Naive thymus-derived CD4-positive, alpha-beta T cell (primary cell): ENCODE measurements at regions not wholly inside any gene's neighbourhood (a gene's known extent, or its start where the extent isn't known, plus 50 kb on each side); places are given as distances from the start of the nearest gene placed in this dataset.
"Not testable (repeated sequence)": the region's sequence is repeated elsewhere in the genome, so short reads cannot be mapped to it uniquely, and the experiment has no call there.

Experiments used
- ATAC-seq: fragments of 150-1000 bp; cut with Tn5 transposase; 2 replicates; pipeline ENCODE4 v1.10.0; 2021; ENCODE audit warnings: mild to moderate bottlenecking, moderate library complexity
- CTCF ChIA-PET: fragments of 350-600 bp; sonication (Branson Sonifier 250); formaldehyde crosslinking; loops from one replicate; lab custom pipeline; 2021; ENCODE audit warnings: antibody characterized with exemption; lab: Charles Lee
- POLR2A ChIA-PET: fragments of 350-600 bp; sonication (Branson Sonifier 250); formaldehyde crosslinking; loops from one replicate; lab custom pipeline; 2021; ENCODE audit warnings: antibody characterized with exemption, inconsistent platforms; lab: Charles Lee
- DNase-seq, 9 donors: peaks; one replicate each; pipeline versions ENCODE4 v3.0.0 to v3.0.0-alpha.2; 2020 to 2022; ENCODE audit warnings: mixed read lengths in 1 of 9
- H3K27ac ChIP-seq: one replicate; pipeline ENCODE4 v1.7.0; 2013; ENCODE audit warnings: mild to moderate bottlenecking, low read depth, low read length, moderate library complexity
- H3K27me3 ChIP-seq, 2 donors: one replicate each; pipeline ENCODE4 v1.7.0; 2013; ENCODE audit warnings: low read length in 2 of 2, mild to moderate bottlenecking in 2 of 2, moderate library complexity in 2 of 2; ENCODE audit not compliant: control insufficient read depth in 2 of 2, insufficient read depth in 2 of 2
- H3K36me3 ChIP-seq, 3 experiments: 1 replicate in 2 of 3; 2 replicates in 1 of 3; pipeline ENCODE4 v1.7.0; 2013; ENCODE audit warnings: low read length in 3 of 3, mild to moderate bottlenecking in 3 of 3, moderate library complexity in 1 of 3; ENCODE audit not compliant: insufficient read depth in 3 of 3, control insufficient read depth in 2 of 3
- H3K4me1 ChIP-seq, 2 donors: one replicate each; pipeline ENCODE4 v1.7.0; 2013; ENCODE audit warnings: low read length in 2 of 2, mild to moderate bottlenecking in 2 of 2, moderate library complexity in 1 of 2; ENCODE audit not compliant: control insufficient read depth in 2 of 2, insufficient read depth in 2 of 2
- H3K4me3 ChIP-seq: 2 replicates; pipeline ENCODE4 v1.7.0; 2013; ENCODE audit warnings: mild to moderate bottlenecking, low read length
- H3K9me3 ChIP-seq, 3 experiments: 1 replicate in 2 of 3; 2 replicates in 1 of 3; pipeline ENCODE4 v1.7.0; 2013; ENCODE audit warnings: low read length in 3 of 3; ENCODE audit not compliant: control insufficient read depth in 2 of 3
- H3K27ac Mint-ChIP-seq, 9 donors: one replicate each; pipeline ENCODE4 v1.8.0; 2020 to 2022; ENCODE audit warnings: mixed read lengths in 9 of 9, mild to moderate bottlenecking in 8 of 9, moderate library complexity in 5 of 9, inconsistent platforms in 2 of 9
- H3K27me3 Mint-ChIP-seq, 5 donors: one replicate each; pipeline ENCODE4 v1.8.0; 2021 to 2022; ENCODE audit warnings: mixed read lengths in 5 of 5, mild to moderate bottlenecking in 1 of 5
- H3K36me3 Mint-ChIP-seq, 5 donors: one replicate each; pipeline ENCODE4 v1.8.0; 2020 to 2022; ENCODE audit warnings: mixed read lengths in 5 of 5, mild to moderate bottlenecking in 3 of 5, inconsistent platforms in 1 of 5
- H3K4me1 Mint-ChIP-seq, 7 donors: one replicate each; pipeline ENCODE4 v1.8.0; 2020 to 2022; ENCODE audit warnings: mixed read lengths in 7 of 7, mild to moderate bottlenecking in 3 of 7, inconsistent platforms in 1 of 7
- H3K4me3 Mint-ChIP-seq, 10 donors: one replicate each; pipeline ENCODE4 v1.8.0; 2020 to 2022; ENCODE audit warnings: mild to moderate bottlenecking in 10 of 10, mixed read lengths in 10 of 10, moderate library complexity in 6 of 10, inconsistent platforms in 2 of 10
- H3K9me3 Mint-ChIP-seq, 11 donors: one replicate each; pipeline ENCODE4 v1.8.0; 2020 to 2022; ENCODE audit warnings: mixed read lengths in 11 of 11, mild to moderate bottlenecking in 4 of 11, inconsistent platforms in 1 of 11, moderate library complexity in 1 of 11
- intact Hi-C, 2 donors: fragments of 100-400 bp; cut with micrococcal nuclease; formaldehyde crosslinking; loops; one replicate each; pipeline ENCODE4 v1.15.1; 2023

DNA sequence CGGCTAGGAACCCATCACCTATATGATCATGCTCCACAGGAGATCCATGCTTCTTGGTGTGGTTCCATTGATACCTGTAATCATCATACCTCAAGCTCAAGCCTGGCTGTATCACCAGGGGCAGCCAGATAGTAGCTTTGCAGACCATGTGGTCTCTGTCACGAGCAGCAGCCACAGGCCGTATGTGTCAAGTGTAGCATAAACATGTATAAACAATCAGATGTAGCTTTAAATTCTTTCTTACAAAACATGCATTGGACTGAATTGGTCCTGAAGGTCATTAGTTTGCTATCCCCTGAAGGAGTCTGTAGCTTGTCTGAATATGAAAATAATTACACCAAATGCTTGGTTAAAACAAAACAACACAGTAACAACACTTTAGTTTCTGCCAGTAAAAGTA lies 1223.2 kb upstream of the TMEM132C start:
- H3K27ac ChIP-seq = no peak overlapping the region
- H3K27me3 Mint-ChIP-seq = peaks cover 0 to 20% (median 6%) of the 10 kb centered on the region in 5 donors
- no peak overlapping the region for H3K4me3 Mint-ChIP-seq
- no peaks in the 10 kb centered on the region for H3K36me3 Mint-ChIP-seq
- POLR2A ChIA-PET = no interaction called here
- intact Hi-C loops = no loop called here
- H3K4me1 Mint-ChIP-seq = peaks cover 0 to 3% (median 0%) of the 10 kb centered on the region in 7 donors
- H3K9me3 Mint-ChIP-seq = peaks cover 0 to 9% (median 2%) of the 10 kb centered on the region in 11 donors
- H3K27me3 ChIP-seq = no peaks in the 10 kb centered on the region
- no peak for ATAC-seq
- no peak overlapping the region for H3K27ac Mint-ChIP-seq
- no peaks in the 10 kb centered on the region for H3K36me3 ChIP-seq
- no peaks in the 10 kb centered on the region for H3K9me3 ChIP-seq
- H3K4me1 ChIP-seq = no peaks in the 10 kb centered on the region
- CTCF ChIA-PET = no interaction called here
- no peak overlapping the region for H3K4me3 ChIP-seq
- no peak for DNase-seq

DNA sequence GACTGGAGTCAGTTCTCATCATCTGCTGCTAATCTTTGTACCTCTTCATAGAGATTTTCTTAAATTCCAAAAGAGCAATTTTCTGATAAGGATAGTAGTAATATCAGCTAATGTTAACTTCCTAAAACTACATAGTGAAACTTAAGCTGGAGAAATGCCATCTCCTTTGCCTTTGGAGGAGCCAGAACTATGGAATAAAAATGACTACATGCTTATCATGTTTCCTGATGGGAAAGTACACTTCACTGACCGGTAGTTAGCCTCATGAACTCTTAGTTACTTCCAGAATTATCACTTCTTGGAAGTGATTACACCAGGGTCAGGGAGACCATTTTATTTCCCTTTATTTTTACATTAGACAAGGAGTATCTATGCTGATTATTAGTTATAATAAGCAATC lies 1222.1 kb upstream of the TMEM132C start:
- Histone ChIP-seq H3K4me1 (no peaks in the 10 kb centered on the region), H3K27me3 (no peaks in the 10 kb centered on the region), H3K9me3 (no peaks in the 10 kb centered on the region), H3K36me3 (no peaks in the 10 kb centered on the region), H3K4me3 (no peak overlapping the region), H3K27ac (no peak overlapping the region)
- POLR2A ChIA-PET = no interaction called here
- Mint-ChIP-seq H3K9me3 (peaks cover 0 to 9% (median 3%) of the 10 kb centered on the region in 11 donors), H3K36me3 (no peaks in the 10 kb centered on the region), H3K4me3 (no peak overlapping the region), H3K27me3 (peaks cover 0 to 16% (median 6%) of the 10 kb centered on the region in 5 donors), H3K27ac (no peak overlapping the region), H3K4me1 (peaks cover 0 to 3% (median 0%) of the 10 kb centered on the region in 7 donors)
- ATAC-seq (no peak), DNase-seq (no peak)
- CTCF ChIA-PET = no interaction called here
- intact Hi-C loops = no loop called here

DNA sequence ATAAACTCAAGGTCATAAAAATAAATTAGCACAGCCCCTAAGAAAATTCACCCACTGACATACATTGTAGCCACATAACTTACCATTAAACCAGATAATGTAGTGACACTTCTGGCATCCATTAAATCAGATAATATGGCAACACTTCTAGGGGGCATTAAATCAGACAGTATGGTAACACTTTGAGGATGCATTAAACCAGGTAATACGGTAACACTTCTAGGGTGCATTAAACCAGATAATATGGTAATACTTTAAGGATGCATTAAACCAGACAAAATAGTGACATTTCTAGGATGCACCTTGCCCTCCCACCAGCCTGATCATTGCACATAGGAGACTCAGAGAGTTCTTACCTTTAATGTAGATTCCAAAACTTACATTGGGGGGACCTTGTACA lies 1220.5 kb upstream of the TMEM132C start:
- DNase-seq = no peak
- H3K4me1 ChIP-seq = no peaks in the 10 kb centered on the region
- ChIA-PET POLR2A (no interaction called here), CTCF (no interaction called here)
- H3K27ac Mint-ChIP-seq = no peak overlapping the region
- peaks cover 0 to 13% (median 6%) of the 10 kb centered on the region in 5 donors for H3K27me3 Mint-ChIP-seq
- intact Hi-C loops = no loop called here
- H3K36me3 ChIP-seq = no peaks in the 10 kb centered on the region
- ATAC-seq = no peak
- H3K36me3 Mint-ChIP-seq = no peaks in the 10 kb centered on the region
- H3K27ac ChIP-seq = no peak overlapping the region
- no peaks in the 10 kb centered on the region for H3K27me3 ChIP-seq
- H3K9me3 Mint-ChIP-seq = peaks cover 0 to 9% (median 3%) of the 10 kb centered on the region in 11 donors
- no peaks in the 10 kb centered on the region for H3K9me3 ChIP-seq
- H3K4me3 ChIP-seq = no peak overlapping the region
- no peak overlapping the region for H3K4me3 Mint-ChIP-seq
- peaks cover 0 to 3% (median 0%) of the 10 kb centered on the region in 7 donors for H3K4me1 Mint-ChIP-seq

DNA sequence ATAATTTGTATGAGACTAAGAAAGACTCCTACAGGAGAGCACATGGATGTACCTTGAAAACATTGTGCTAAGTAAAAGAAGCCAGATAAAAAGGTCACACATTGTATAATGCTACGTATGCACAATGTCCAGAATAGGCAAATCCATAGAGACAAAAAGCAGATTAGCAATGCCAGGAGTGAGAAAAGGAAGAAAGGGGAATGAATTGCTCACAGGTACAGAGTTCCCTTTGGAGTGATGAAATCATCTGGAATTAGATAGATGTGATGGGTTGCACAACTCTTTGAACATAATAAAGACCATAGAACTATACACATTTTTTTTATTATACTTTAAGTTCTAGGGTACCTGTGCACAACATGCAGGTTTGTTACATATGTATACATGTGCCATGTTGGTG lies 1218.9 kb upstream of the TMEM132C start:
- CTCF ChIA-PET = no interaction called here
- Mint-ChIP-seq H3K9me3 (peaks cover 0 to 9% (median 2%) of the 10 kb centered on the region in 11 donors), H3K27me3 (peaks cover 0 to 4% (median 4%) of the 10 kb centered on the region in 5 donors), H3K27ac (no peak overlapping the region), H3K4me1 (peaks cover 0 to 2% (median 0%) of the 10 kb centered on the region in 7 donors), H3K4me3 (no peak overlapping the region), H3K36me3 (no peaks in the 10 kb centered on the region)
- Histone ChIP-seq H3K4me3 (no peak overlapping the region), H3K36me3 (no peaks in the 10 kb centered on the region), H3K9me3 (no peaks in the 10 kb centered on the region), H3K27ac (no peak overlapping the region), H3K27me3 (no peaks in the 10 kb centered on the region), H3K4me1 (no peaks in the 10 kb centered on the region)
- intact Hi-C loops = no loop called here
- DNase-seq (no peak), ATAC-seq (no peak)
- POLR2A ChIA-PET = no interaction called here

DNA sequence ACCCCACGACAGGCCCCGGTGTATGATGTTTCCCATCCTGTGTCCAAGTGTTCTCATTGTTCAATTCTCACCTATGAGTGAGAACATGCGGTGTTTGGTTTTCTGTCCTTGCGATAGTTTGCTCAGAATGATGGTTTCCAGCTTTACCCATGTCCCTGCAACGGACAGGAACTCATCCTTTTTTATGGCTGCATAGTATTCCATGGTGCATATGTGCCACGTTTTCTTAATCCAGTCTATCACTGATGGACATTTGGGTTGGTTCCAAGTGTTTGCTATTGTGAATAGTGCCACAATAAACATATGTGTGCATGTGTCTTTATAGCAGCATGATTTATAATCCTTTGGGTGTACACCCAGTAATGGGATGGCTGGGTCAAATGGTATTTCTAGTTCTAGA lies 1218.4 kb upstream of the TMEM132C start:
- H3K27ac Mint-ChIP-seq, H3K9me3 ChIP-seq, intact Hi-C loops, H3K36me3 ChIP-seq, H3K4me1 Mint-ChIP-seq, H3K4me3 Mint-ChIP-seq, H3K4me3 ChIP-seq, H3K27ac ChIP-seq, H3K27me3 ChIP-seq, DNase-seq, H3K36me3 Mint-ChIP-seq, POLR2A ChIA-PET, CTCF ChIA-PET, H3K4me1 ChIP-seq, H3K27me3 Mint-ChIP-seq, ATAC-seq, H3K9me3 Mint-ChIP-seq: not testable (repeated sequence)

DNA sequence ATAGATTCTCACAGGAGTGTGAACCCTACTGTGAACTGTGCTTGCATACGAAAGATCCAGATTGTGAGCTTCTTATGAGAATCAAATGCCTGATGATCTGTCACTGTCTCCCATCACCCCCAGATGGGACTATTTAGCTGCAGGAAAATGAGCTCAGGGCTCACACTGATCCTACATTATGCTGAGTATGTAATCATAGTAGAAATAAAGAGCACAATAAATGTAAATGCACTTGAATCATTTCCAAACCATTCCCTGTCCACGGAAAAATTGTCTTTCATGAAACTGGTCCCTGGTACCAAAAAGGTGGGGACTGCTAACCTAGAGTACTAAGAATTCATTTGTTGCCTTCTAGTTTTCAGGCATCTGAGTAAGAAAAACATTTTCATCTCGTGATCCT lies 1215.8 kb upstream of the TMEM132C start:
- no peak for ATAC-seq
- ChIA-PET CTCF (no interaction called here), POLR2A (interaction anchor here (0.6 kb wide), 1 partner anchor 18 kb away, joined by 3 read pairs; no protein-coding TSS in a partner anchor)
- Mint-ChIP-seq H3K36me3 (no peaks in the 10 kb centered on the region), H3K4me3 (no peak overlapping the region), H3K27me3 (no peaks in the 10 kb centered on the region), H3K4me1 (no peaks in the 10 kb centered on the region), H3K27ac (no peak overlapping the region), H3K9me3 (peaks cover 0 to 9% (median 2%) of the 10 kb centered on the region in 11 donors)
- H3K36me3 ChIP-seq = no peaks in the 10 kb centered on the region
- no peaks in the 10 kb centered on the region for H3K4me1 ChIP-seq
- no peaks in the 10 kb centered on the region for H3K27me3 ChIP-seq
- no peak overlapping the region for H3K4me3 ChIP-seq
- no peak for DNase-seq
- H3K9me3 ChIP-seq = no peaks in the 10 kb centered on the region
- intact Hi-C loops = no loop called here
- no peak overlapping the region for H3K27ac ChIP-seq

DNA sequence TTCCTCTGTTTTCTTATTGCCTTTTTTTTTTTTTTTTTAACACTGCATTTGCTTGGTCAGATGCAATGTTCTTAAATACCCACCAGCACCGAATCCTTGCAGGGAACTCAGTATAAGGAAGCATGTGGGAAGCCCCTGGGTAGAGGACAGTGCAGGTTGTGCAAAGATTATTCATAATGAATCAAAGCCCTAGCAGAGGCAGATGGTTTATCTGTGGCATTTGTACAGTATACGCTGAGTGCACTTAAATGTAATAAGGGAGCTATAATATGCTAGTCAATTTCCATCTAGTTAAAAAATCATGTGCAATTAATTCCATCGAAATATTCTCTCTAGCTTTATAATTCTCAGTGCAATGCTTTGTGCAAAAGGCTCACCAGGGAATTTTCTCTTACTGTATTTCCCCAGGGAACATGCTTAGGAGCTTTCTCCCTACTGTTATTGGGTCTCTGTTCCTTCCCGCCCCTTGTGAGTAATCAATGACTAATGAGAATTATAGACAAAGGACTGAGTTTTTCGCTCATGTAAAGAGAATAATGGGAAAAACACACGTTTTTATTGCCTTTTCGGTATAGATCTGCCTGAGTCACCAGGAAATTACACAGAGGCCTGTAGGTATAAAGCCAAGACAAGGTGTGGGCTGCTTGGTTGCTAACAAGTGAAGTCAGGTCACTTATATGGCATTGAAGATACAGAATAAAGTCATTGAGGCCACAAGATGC lies 1214.3 kb upstream of the TMEM132C start:
- H3K4me1 Mint-ChIP-seq = no peaks in the 10 kb centered on the region
- Histone ChIP-seq H3K4me1 (no peaks in the 10 kb centered on the region), H3K4me3 (no peak overlapping the region), H3K9me3 (no peaks in the 10 kb centered on the region), H3K36me3 (no peaks in the 10 kb centered on the region), H3K27ac (no peak overlapping the region), H3K27me3 (no peaks in the 10 kb centered on the region)
- no peak overlapping the region for H3K4me3 Mint-ChIP-seq
- ChIA-PET POLR2A (no interaction called here), CTCF (no interaction called here)
- no peaks in the 10 kb centered on the region for H3K36me3 Mint-ChIP-seq
- DNase-seq (no peak), ATAC-seq (no peak)
- H3K27ac Mint-ChIP-seq = no peak overlapping the region
- H3K9me3 Mint-ChIP-seq = peaks cover 0 to 9% (median 2%) of the 10 kb centered on the region in 11 donors
- intact Hi-C loops = no loop called here
- no peaks in the 10 kb centered on the region for H3K27me3 Mint-ChIP-seq
